ENCODE measurements at regions not wholly inside any gene's neighbourhood (a gene's known extent, or its start where the extent isn't known, plus 50 kb on each side); places are given as distances from the start of the nearest gene placed in this dataset.

- TF ChIP-seq ZNF462 (CRISPR knock-in tag; IDR thresholded peaks at IDR 0.05): no peak
- no peak for TF ChIP-seq CREB1 (CRISPR knock-in tag; IDR thresholded peaks at IDR 0.05; ENCODE audit: low read depth)
- no peak for TF ChIP-seq ZNF331 (CRISPR knock-in tag; IDR thresholded peaks at IDR 0.05; ENCODE audit: low read depth)
- TF ChIP-seq ZNF114 (CRISPR knock-in tag; IDR thresholded peaks at IDR 0.05): no peak
These were observed 86.2 kb upstream of the SCEL start (continued) for GRCh38 chr13:77449265-77449664.

GRCh38 chr13:77448689-77449088, 86.8 kb upstream of the SCEL start:
- Mint-ChIP-seq H3K9me3 (no peaks in the 10 kb centered on the region; the same call in 2 of the 3 replicates), H3K4me3 (no peak overlapping the region), H3K36me3 (ENCODE audit: low read depth) (no peaks in the 10 kb centered on the region; the same call in 2 of the 3 replicates), H3K27me3 (ENCODE audit: insufficient read depth, low read depth, poor library complexity) (no peaks in the 10 kb centered on the region), H3K27ac (no peak overlapping the region), H3K4me1 (peaks cover 11% of the 10 kb centered on the region)
- Histone ChIP-seq H3K79me2 (replicated peaks; ENCODE audit: insufficient read depth) (no peaks in the 10 kb centered on the region), H4K20me1 (replicated peaks; ENCODE audit: insufficient read depth) (no peaks in the 10 kb centered on the region), H3K4me1 (ENCODE audit: insufficient read depth) (no peaks in the 10 kb centered on the region), H3K27me3 (ENCODE audit: insufficient read depth) (no peaks in the 10 kb centered on the region), H3K4me3 (no peak overlapping the region), H2AFZ (no peak overlapping the region; the same call in 1 of the 2 replicates), H3K27ac (ENCODE audit: low read depth) (no peak overlapping the region), H3K9me2 (ENCODE audit: insufficient read depth) (no peaks in the 10 kb centered on the region; the same call in 1 of the 2 replicates), H3F3A (replicated peaks; ENCODE audit: low read depth) (no peaks in the 10 kb centered on the region), H3K36me3 (ENCODE audit: insufficient read depth) (no peaks in the 10 kb centered on the region), H3K4me2 (no peak overlapping the region)
- DNase-seq (ENCODE audit: low spot score) (peak; percentile 40), ATAC-seq (peak; percentile 52)
- TF ChIP-seq CREB1 (CRISPR knock-in tag; IDR thresholded peaks at IDR 0.05; ENCODE audit: low read depth) (no peak), POLR2AphosphoS5 (IDR thresholded peaks at IDR 0.05; ENCODE audit: low read depth) (no peak), JUNB (IDR thresholded peaks at IDR 0.05; ENCODE audit: unreplicated experiment) (no peak), ZNF462 (CRISPR knock-in tag; IDR thresholded peaks at IDR 0.05) (no peak), NANOG (IDR thresholded peaks at IDR 0.05; ENCODE audit: borderline replicate concordance) (no peak)
